22Rv1 (cell line): ENCODE measurements at regions not wholly inside any gene's neighbourhood (a gene's known extent, or its start where the extent isn't known, plus 50 kb on each side); places are given as distances from the start of the nearest gene placed in this dataset.

Experiments used
- CTCF ChIP-seq: fragments of 450-650 bp; IDR thresholded peaks from 2 replicates; pipeline ENCODE4 v1.5.1; 2017; ENCODE audit warnings: mild to moderate bottlenecking
- ZFX ChIP-seq: fragments of 450-650 bp; IDR thresholded peaks from 2 replicates; pipeline ENCODE4 v1.6.1; 2017; ENCODE audit warnings: antibody characterized with exemption, borderline replicate concordance

GRCh38 chr16:82425661-82426060, 201.1 kb upstream of the CDH13 start:
- TF ChIP-seq CTCF = no peak
- TF ChIP-seq ZFX = no peak
